Neural progenitor cell (in vitro differentiated cells): ENCODE measurements at regions not wholly inside any gene's neighbourhood (a gene's known extent, or its start where the extent isn't known, plus 50 kb on each side); places are given as distances from the start of the nearest gene placed in this dataset.

Source experiments
- DNase-seq: peaks from one replicate; pipeline ENCODE4 v3.0.0-alpha.2; 2016; ENCODE audit warnings: low spot score
- H2AFZ ChIP-seq: fragments of 200-600 bp; sonication (generic); replicated peaks from 2 replicates; pipeline ENCODE4 v1.6.1; 2016; ENCODE audit warnings: antibody characterized with exemption
- H3F3A ChIP-seq: fragments of 200-600 bp; sonication (generic); 2 replicates; pipeline ENCODE4 v1.6.1; 2016; ENCODE audit warnings: antibody characterized with exemption, low read depth
- H3K27ac ChIP-seq: fragments of 200-600 bp; sonication (generic); 2 replicates; pipeline ENCODE4 v1.5.1; 2016; ENCODE audit warnings: mild to moderate bottlenecking
- H3K27me3 ChIP-seq: fragments of 200-600 bp; sonication (generic); 2 replicates; pipeline ENCODE4 v1.6.1; 2016; ENCODE audit warnings: mild to moderate bottlenecking, moderate library complexity
- H3K36me3 ChIP-seq: fragments of 200-600 bp; sonication (generic); 2 replicates; pipeline ENCODE4 v1.5.1; 2016
- H3K4me1 ChIP-seq: fragments of 200-600 bp; sonication (generic); 2 replicates; pipeline ENCODE4 v1.6.1; 2016; ENCODE audit warnings: mixed run types
- H3K4me2 ChIP-seq: fragments of 200-600 bp; sonication (generic); 2 replicates; pipeline ENCODE4 v1.6.1; 2016
- H3K4me3 ChIP-seq: fragments of 200-600 bp; sonication (generic); 2 replicates; pipeline ENCODE4 v1.5.1; 2016
- H3K79me2 ChIP-seq: fragments of 200-600 bp; sonication (generic); 2 replicates; pipeline ENCODE4 v1.6.1; 2016; ENCODE audit warnings: low read depth
- H3K9ac ChIP-seq: fragments of 200-600 bp; sonication (generic); 2 replicates; pipeline ENCODE4 v1.6.1; 2016
- H3K9me3 ChIP-seq: fragments of 200-600 bp; sonication (generic); 2 replicates; pipeline ENCODE4 v1.5.1; 2016; ENCODE audit warnings: low read depth
- H4K20me1 ChIP-seq: fragments of 200-600 bp; sonication (generic); 2 replicates; pipeline ENCODE4 v1.6.1; 2016; ENCODE audit warnings: low read depth
- H3K27ac Mint-ChIP-seq: 3 replicates; pipeline ENCODE4 v1.8.0; 2021; ENCODE audit warnings: mixed read lengths
- H3K27me3 Mint-ChIP-seq: 2 replicates; pipeline ENCODE4 v1.8.0; 2022; ENCODE audit warnings: low read depth, mild to moderate bottlenecking, inconsistent platforms, moderate library complexity, mixed read lengths; ENCODE audit not compliant: insufficient read depth
- H3K36me3 Mint-ChIP-seq: 3 replicates; pipeline ENCODE4 v1.8.0; 2021; ENCODE audit warnings: mixed read lengths
- H3K4me1 Mint-ChIP-seq: 3 replicates; pipeline ENCODE4 v1.8.0; 2021; ENCODE audit warnings: mixed read lengths
- H3K4me3 Mint-ChIP-seq: 3 replicates; pipeline ENCODE4 v1.8.0; 2021; ENCODE audit warnings: mild to moderate bottlenecking, moderate library complexity, mixed read lengths
- H3K9me3 Mint-ChIP-seq: 3 replicates; pipeline ENCODE4 v1.8.0; 2020; ENCODE audit warnings: mixed read lengths
- EZH2 ChIP-seq: fragments of 200-600 bp; sonication (generic); IDR thresholded peaks from 2 replicates; pipeline ENCODE4 v1.6.1; 2017; ENCODE audit warnings: antibody characterized with exemption, mild to moderate bottlenecking, moderate library complexity
- EZH2phosphoT487 ChIP-seq: fragments of 200-600 bp; sonication (generic); IDR thresholded peaks from 2 replicates; pipeline ENCODE4 v1.6.1; 2017; ENCODE audit warnings: antibody characterized with exemption
- TF ChIP-seq, protein P1 (sequence below): fragments of 200-600 bp; sonication (generic); IDR thresholded peaks from 2 replicates; pipeline ENCODE4 v1.5.1; 2017; ENCODE audit warnings: antibody characterized with exemption, mild to moderate bottlenecking

DNA sequence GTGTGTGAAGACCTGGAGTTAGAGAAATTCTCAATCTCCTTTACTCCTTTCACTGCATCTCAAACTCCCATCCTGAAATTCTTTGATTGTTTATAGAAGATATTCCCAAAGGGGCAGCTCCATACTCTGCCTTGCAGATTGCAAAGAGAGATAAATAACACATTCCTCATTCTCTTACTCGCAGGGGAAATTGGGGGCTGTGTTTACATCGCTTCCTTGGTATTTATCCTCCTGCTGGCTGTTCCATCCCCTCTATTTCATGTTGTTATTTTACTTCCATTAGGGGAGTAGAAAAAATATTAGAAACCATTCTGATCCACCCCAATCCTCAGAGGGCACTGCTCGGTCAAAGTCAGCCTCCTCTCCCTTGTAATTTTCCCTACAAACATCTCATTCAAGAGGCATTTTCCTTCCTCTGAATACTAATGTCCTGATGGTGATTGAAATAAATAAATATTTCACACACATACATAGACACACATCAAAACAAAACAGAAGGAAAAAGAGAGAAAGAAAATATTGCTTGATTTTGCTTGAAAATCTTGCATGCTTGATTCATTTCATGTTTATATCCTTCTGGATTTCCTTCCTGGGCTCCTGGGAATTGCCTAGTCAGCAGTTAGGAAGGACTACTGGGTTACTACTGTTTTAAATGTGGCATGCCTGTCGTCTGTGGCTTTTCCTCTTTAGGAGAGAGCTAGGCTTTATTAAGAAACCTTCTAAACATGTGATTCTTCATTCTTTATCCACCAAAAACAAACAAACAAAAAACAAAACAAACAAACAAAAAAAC is 420.1 kb upstream of the PAPPA start:
- peaks cover 2% of the 10 kb centered on the region for H3K9me3 ChIP-seq
- Mint-ChIP-seq H3K27me3 (no peaks in the 10 kb centered on the region), H3K36me3 (no peaks in the 10 kb centered on the region), H3K4me1 (peaks cover 2% of the 10 kb centered on the region), H3K9me3 (peaks cover 6% of the 10 kb centered on the region), H3K27ac (no peak overlapping the region), H3K4me3 (no peak overlapping the region)
- no peak overlapping the region for H3K4me2 ChIP-seq
- peaks cover 12% of the 10 kb centered on the region for H3K4me1 ChIP-seq
- H2AFZ ChIP-seq, result peak overlapping the region; percentile 52
- no peaks in the 10 kb centered on the region for H3K36me3 ChIP-seq
- no peaks in the 10 kb centered on the region for H3K79me2 ChIP-seq
- no peaks in the 10 kb centered on the region for H4K20me1 ChIP-seq
- H3F3A ChIP-seq, result peaks cover 9% of the 10 kb centered on the region
- H3K9ac ChIP-seq, result no peak overlapping the region
- H3K27ac ChIP-seq, result no peak overlapping the region
- no peak for TF ChIP-seq EZH2phosphoT487
- TF ChIP-seq, protein P1, sequence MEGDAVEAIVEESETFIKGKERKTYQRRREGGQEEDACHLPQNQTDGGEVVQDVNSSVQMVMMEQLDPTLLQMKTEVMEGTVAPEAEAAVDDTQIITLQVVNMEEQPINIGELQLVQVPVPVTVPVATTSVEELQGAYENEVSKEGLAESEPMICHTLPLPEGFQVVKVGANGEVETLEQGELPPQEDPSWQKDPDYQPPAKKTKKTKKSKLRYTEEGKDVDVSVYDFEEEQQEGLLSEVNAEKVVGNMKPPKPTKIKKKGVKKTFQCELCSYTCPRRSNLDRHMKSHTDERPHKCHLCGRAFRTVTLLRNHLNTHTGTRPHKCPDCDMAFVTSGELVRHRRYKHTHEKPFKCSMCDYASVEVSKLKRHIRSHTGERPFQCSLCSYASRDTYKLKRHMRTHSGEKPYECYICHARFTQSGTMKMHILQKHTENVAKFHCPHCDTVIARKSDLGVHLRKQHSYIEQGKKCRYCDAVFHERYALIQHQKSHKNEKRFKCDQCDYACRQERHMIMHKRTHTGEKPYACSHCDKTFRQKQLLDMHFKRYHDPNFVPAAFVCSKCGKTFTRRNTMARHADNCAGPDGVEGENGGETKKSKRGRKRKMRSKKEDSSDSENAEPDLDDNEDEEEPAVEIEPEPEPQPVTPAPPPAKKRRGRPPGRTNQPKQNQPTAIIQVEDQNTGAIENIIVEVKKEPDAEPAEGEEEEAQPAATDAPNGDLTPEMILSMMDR, result no peak
- no peak overlapping the region for H3K4me3 ChIP-seq
- no peaks in the 10 kb centered on the region for H3K27me3 ChIP-seq
- no peak for DNase-seq

DNA sequence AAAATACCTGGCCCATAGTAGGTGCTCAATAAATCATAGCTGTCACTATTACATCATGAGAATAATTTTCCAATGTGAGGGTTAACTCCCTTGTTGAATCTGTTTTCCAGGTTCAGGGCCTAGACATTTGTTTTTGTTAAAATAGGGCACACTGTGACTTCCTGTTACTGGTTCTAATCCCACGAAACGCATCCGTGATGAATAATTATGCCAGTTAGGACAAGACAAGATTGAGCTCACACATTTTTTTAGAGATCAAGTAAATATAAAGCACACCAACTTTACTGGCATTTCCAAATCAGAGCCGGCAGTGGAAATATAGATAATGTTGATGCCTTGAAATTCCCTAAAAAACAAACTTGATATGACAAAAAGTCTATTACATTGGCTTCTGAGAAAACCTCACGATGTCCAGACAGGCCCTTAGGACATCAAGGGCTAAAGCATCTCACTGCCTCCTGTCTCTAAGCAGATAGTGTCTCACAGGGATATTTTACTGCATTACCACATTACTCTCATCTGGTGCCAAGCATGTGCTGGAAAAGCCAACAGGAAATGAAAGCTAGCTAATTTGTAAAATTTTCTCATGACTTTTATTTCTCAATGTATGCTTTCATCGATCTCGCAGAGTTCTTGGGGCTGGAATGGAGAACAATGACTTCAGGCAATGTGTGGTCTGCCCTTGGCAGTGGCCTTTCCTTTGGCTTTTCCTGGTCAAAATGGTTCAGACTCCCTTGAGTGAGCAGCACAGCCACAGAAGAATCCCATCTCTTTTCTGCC is 414.3 kb upstream of the PAPPA start:
- H3K4me3 ChIP-seq, result no peak overlapping the region
- H3K27ac ChIP-seq, result no peak overlapping the region
- H2AFZ ChIP-seq, result no peak overlapping the region
- Mint-ChIP-seq H3K9me3 (no peaks in the 10 kb centered on the region), H3K36me3 (no peaks in the 10 kb centered on the region), H3K4me1 (no peaks in the 10 kb centered on the region), H3K27me3 (no peaks in the 10 kb centered on the region), H3K4me3 (no peak overlapping the region), H3K27ac (no peak overlapping the region)
- no peaks in the 10 kb centered on the region for H3K79me2 ChIP-seq
- H3K27me3 ChIP-seq, result no peaks in the 10 kb centered on the region
- no peaks in the 10 kb centered on the region for H3K36me3 ChIP-seq
- no peak for TF ChIP-seq EZH2
- TF ChIP-seq EZH2phosphoT487, result no peak
- TF ChIP-seq, protein P1, result no peak
- no peak overlapping the region for H3K9ac ChIP-seq
- no peaks in the 10 kb centered on the region for H3K9me3 ChIP-seq
- H3F3A ChIP-seq, result no peaks in the 10 kb centered on the region
- no peaks in the 10 kb centered on the region for H3K4me1 ChIP-seq
- no peak for DNase-seq
- H3K4me2 ChIP-seq, result no peak overlapping the region
- no peaks in the 10 kb centered on the region for H4K20me1 ChIP-seq

DNA sequence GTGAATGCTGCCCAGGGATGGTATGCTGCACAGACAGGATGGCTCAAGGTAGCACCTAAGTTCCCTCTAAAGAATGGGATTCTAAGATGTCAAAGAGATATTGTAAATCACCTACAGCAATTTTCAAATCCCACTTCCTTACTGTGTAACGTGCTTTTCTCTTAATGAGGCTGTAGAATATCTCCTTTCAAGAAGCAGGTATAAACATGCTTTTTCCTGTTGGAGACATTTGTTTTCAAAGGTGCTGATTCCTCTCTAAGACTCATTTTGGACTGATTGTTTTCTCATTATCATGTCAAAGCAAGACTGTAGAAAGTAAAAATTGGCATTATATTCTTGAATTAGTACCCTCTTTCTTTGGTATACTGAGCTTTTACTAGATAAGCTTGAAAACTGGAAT is 412.6 kb upstream of the PAPPA start:
- no peak for DNase-seq
- H3F3A ChIP-seq, result no peaks in the 10 kb centered on the region
- H3K4me2 ChIP-seq, result no peak overlapping the region
- no peak overlapping the region for H2AFZ ChIP-seq
- Mint-ChIP-seq H3K27ac (no peak overlapping the region), H3K36me3 (no peaks in the 10 kb centered on the region), H3K4me1 (no peaks in the 10 kb centered on the region), H3K9me3 (no peaks in the 10 kb centered on the region), H3K27me3 (no peaks in the 10 kb centered on the region), H3K4me3 (no peak overlapping the region)
- H3K36me3 ChIP-seq, result no peaks in the 10 kb centered on the region
- TF ChIP-seq EZH2 (no peak), EZH2phosphoT487 (no peak)
- TF ChIP-seq, protein P1, result no peak
- H3K79me2 ChIP-seq, result no peaks in the 10 kb centered on the region
- no peaks in the 10 kb centered on the region for H3K9me3 ChIP-seq
- H3K4me1 ChIP-seq, result no peaks in the 10 kb centered on the region
- no peaks in the 10 kb centered on the region for H4K20me1 ChIP-seq
- H3K9ac ChIP-seq, result no peak overlapping the region
- H3K4me3 ChIP-seq, result no peak overlapping the region
- H3K27me3 ChIP-seq, result no peaks in the 10 kb centered on the region
- no peak overlapping the region for H3K27ac ChIP-seq
